Stimulated activated CD4-positive, alpha-beta T cell treated with anti-CD3 and anti-CD28 coated beads, Interleukin-1b, Interleukin-23, amount 100 ng/mL, for 4 hours (primary cell): ENCODE measurements at regions not wholly inside any gene's neighbourhood (a gene's known extent, or its start where the extent isn't known, plus 50 kb on each side); places are given as distances from the start of the nearest gene placed in this dataset.

Experiments used
- DNase-seq, 2 donors: peaks; one replicate each; pipeline ENCODE4 v3.0.0-alpha.2; 2020; ENCODE audit warnings: low read depth in 2 of 2

- DNase-seq: no peak
These were observed 73.5 kb upstream of the MKLN1 start for GRCh38 chr7:131254211-131254610.

DNA sequence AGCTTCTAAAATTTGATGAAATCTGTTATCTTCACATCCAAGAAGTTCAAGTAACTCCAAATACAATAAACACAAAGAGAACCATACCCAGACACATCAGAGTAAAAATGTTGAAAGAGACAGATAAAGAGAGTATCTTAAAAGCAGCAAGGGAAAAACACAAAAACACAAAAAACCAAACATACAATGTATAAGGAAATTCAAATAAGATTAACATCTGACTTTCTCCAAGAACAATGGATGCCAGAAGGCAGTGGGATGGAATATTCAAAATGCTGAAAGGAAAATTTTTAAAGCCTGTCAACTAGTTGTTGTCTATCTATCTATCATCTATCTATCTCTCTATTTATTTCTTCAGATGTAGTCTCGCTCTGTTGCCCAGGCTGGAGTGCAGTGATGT is 72.4 kb upstream of the MKLN1 start:
- no peak for DNase-seq

- DNase-seq: no peak
These were observed 66.1 kb upstream of the MKLN1 start for GRCh38 chr7:131261476-131261994.

GRCh38 chr7:131265227-131265626 is 62.4 kb upstream of the MKLN1 start:
- no peak for DNase-seq

GRCh38 chr7:131267631-131268030 is 60.0 kb upstream of the MKLN1 start:
- no peak for DNase-seq

- no peak for DNase-seq
These were observed 58.8 kb upstream of the MKLN1 start for GRCh38 chr7:131268906-131269305.

DNA sequence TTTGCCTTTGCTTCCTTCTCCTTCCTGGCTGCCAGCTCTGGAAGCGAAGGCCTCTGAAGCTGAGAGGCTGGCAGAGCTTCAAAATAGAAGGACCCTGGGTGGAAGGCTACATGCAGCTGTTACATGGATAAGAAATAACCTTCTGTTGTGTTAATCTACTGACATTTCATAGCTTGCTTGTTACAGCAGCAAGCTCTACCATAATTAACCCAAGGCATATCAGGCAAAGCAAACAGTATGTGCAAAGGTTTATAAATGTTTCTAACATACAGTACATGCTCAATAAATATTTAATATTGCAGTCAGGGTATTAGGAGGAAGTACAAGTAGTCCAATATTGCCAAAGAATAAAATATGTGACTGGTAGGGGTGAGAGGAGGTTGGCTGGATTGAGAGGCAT is 55.6 kb upstream of the MKLN1 start:
- DNase-seq: no peak

- no peak for DNase-seq
These were observed 52.7 kb upstream of the MKLN1 start for GRCh38 chr7:131274986-131275385.

GRCh38 chr7:131276190-131276589 is 51.5 kb upstream of the MKLN1 start:
- DNase-seq: no peak

GRCh38 chr7:131276748-131277147 is 50.9 kb upstream of the MKLN1 start:
- DNase-seq: no peak
